GM12878 (cell line): ENCODE measurements at regions not wholly inside any gene's neighbourhood (a gene's known extent, or its start where the extent isn't known, plus 50 kb on each side); places are given as distances from the start of the nearest gene placed in this dataset.
"Not testable (repeated sequence)": the region's sequence is repeated elsewhere in the genome, so short reads cannot be mapped to it uniquely, and the experiment has no call there.

ENCODE experiments used
- ATAC-seq: fragments of 200-7000 bp; cut with Tn5 transposase; 3 replicates; pipeline ENCODE4 v1.9.1; 2020; ENCODE audit warnings: mild to moderate bottlenecking, moderate library complexity
- BruUV-seq: library from RNA; stranded (reverse); fragments of 400-500 nt; replicated peaks from 2 replicates; lab custom pipeline; 2021; lab: Mats Ljungman, UMichigan
- CTCF ChIA-PET: fragments of 300-600 bp; sonication (Branson Sonifier 250); formaldehyde crosslinking; extraction: SDS; loops from one replicate; lab custom pipeline; 2021; ENCODE audit warnings: inconsistent platforms; lab: Yijun Ruan, JAX
- POLR2A ChIA-PET: fragments of 350-600 bp; formaldehyde crosslinking; extraction: SDS; loops from one replicate; lab custom pipeline; 2021; ENCODE audit warnings: inconsistent platforms; lab: Charles Lee
- RAD21 ChIA-PET: fragments of 300-600 bp; sonication (Branson Sonifier 250); formaldehyde crosslinking; loops from one replicate; lab custom pipeline; 2023; ENCODE audit warnings: antibody characterized with exemption; ENCODE audit not compliant: unreplicated experiment; lab: Charles Lee
- SMC1A ChIA-PET: fragments of 300-600 bp; sonication (Branson Sonifier 250); formaldehyde crosslinking; loops from one replicate; lab custom pipeline; 2023; ENCODE audit not compliant: unreplicated experiment, uncharacterized antibody; lab: Charles Lee
- DNase-seq: peaks from one replicate; pipeline ENCODE4 v3.0.0-alpha.2; 2011; ENCODE audit warnings: low read depth, low spot score
- FAIRE-seq: peaks from 3 replicates; lab custom pipeline; 2011; peaks lifted over from hg19 to GRCh38; lab: Jason Lieb, UNC
- H2AFZ ChIP-seq: 2 replicates; pipeline ENCODE4 v1.6.0; 2011; ENCODE audit warnings: low read depth, low read length, control low read depth; ENCODE audit not compliant: control insufficient read depth
- H3K27ac ChIP-seq: 2 replicates; pipeline ENCODE4 v1.5.1; 2011; ENCODE audit warnings: control low read depth; ENCODE audit not compliant: control insufficient read depth, insufficient read depth
- H3K27me3 ChIP-seq, 2 experiments: replicated peaks in 1 of 2; 2 replicates each; pipeline versions ENCODE4 v1.6.0 to v1.6.1; 2011; ENCODE audit warnings: low read length in 1 of 2; ENCODE audit not compliant: control insufficient read depth in 2 of 2, insufficient read depth in 2 of 2
- H3K36me3 ChIP-seq, 2 experiments: 2 replicates each; pipeline ENCODE4 v1.5.1; 2011; ENCODE audit warnings: low read length in 1 of 2; ENCODE audit not compliant: control insufficient read depth in 2 of 2, insufficient read depth in 2 of 2
- H3K4me1 ChIP-seq: 2 replicates; pipeline ENCODE4 v1.6.1; 2011; ENCODE audit warnings: mild to moderate bottlenecking, low read length, moderate library complexity, mixed read lengths; ENCODE audit not compliant: control insufficient read depth, insufficient read depth
- H3K4me2 ChIP-seq: 2 replicates; pipeline ENCODE4 v1.6.0; 2011; ENCODE audit warnings: control low read depth; ENCODE audit not compliant: control insufficient read depth, insufficient read depth
- H3K4me3 ChIP-seq: fragments of 200-600 bp; sonication (generic); 2 replicates; pipeline ENCODE4 v1.5.1; 2016
- H3K79me2 ChIP-seq: 2 replicates; pipeline ENCODE4 v1.6.0; 2011; ENCODE audit warnings: low read length; ENCODE audit not compliant: control insufficient read depth, insufficient read depth
- H3K9ac ChIP-seq: 2 replicates; pipeline ENCODE4 v1.8.0; 2011; ENCODE audit warnings: low read length, control low read depth, mixed read lengths; ENCODE audit not compliant: control insufficient read depth, insufficient read depth
- H3K9me3 ChIP-seq: replicated peaks from 3 replicates; pipeline ENCODE4 v1.5.1; 2011; ENCODE audit warnings: mild to moderate bottlenecking, low read length; ENCODE audit not compliant: control insufficient read depth, insufficient read depth
- H4K20me1 ChIP-seq: 2 replicates; pipeline ENCODE4 v1.6.0; 2011; ENCODE audit not compliant: control insufficient read depth, insufficient read depth
- WGBS: methylation state at CpG from one replicate; pipeline ENCODE4 v1.1.6; 2016; ENCODE audit warnings: low lambda C conversion rate; ENCODE audit not compliant: insufficient replicate concordance, insufficient coverage; ENCODE audit errors: missing lambda C conversion rate; 5-methylcytosine and 5-hydroxymethylcytosine counted together
- in situ Hi-C: fragments of 300-500 bp; cut with MboI; formaldehyde crosslinking; loops from 9 replicates; pipeline ENCODE4 v1.14.3; 2018; ENCODE audit warnings: mixed read lengths
- intact Hi-C: fragments of 100-400 bp; cut with micrococcal nuclease; formaldehyde crosslinking; loops from one replicate; pipeline ENCODE4 v1.14.2; 2022; ENCODE audit not compliant: unreplicated experiment

- H3K9ac ChIP-seq, BruUV-seq, H4K20me1 ChIP-seq, SMC1A ChIA-PET, intact Hi-C loops, CTCF ChIA-PET, in situ Hi-C loops, H2AFZ ChIP-seq, H3K27ac ChIP-seq, RAD21 ChIA-PET, H3K36me3 ChIP-seq, H3K9me3 ChIP-seq, H3K79me2 ChIP-seq, DNase-seq, POLR2A ChIA-PET, H3K27me3 ChIP-seq, FAIRE-seq, ATAC-seq, H3K4me2 ChIP-seq, H3K4me1 ChIP-seq, H3K4me3 ChIP-seq: not testable (repeated sequence)
- 50% methylated on average over 6 of the region's 43 CpGs for WGBS
These were observed 703.4 kb upstream of the TPTE start for GRCh38 chr21:9817841-9818441.

- intact Hi-C loops: not testable (repeated sequence)
These were observed 701.7 kb upstream of the TPTE start for GRCh38 chr21:9819549-9820192.

DNA sequence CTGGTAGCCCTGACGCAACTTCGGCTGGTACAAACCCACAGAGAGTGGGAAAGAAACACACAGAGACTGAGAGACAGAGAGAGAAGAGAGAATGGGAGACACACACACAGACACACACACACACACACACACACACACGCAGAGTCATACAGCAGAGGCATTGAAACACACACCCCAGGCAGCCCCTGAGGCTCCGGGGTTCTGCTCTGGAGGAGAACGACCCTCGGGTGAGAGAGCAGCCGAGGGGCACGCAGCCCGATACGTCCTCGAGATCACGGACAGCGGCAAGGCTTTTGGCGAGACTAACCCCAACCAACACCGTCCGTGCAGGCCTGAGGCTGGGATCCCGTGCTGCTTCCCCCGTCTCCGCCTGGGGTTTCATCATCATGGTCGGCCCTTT, 700.8 kb upstream of the TPTE start:
- DNase-seq, H3K27me3 ChIP-seq, H4K20me1 ChIP-seq, FAIRE-seq, H3K9ac ChIP-seq, POLR2A ChIA-PET, H2AFZ ChIP-seq, H3K9me3 ChIP-seq, H3K4me3 ChIP-seq, intact Hi-C loops, RAD21 ChIA-PET, in situ Hi-C loops, SMC1A ChIA-PET, H3K36me3 ChIP-seq, BruUV-seq, H3K4me1 ChIP-seq, CTCF ChIA-PET, H3K79me2 ChIP-seq, H3K27ac ChIP-seq, ATAC-seq, H3K4me2 ChIP-seq: not testable (repeated sequence)
- 57% methylated on average over 15 of the region's 20 CpGs for WGBS

More at GRCh38 chr21:9819549-9820192, 701.7 kb upstream of the TPTE start:
- H2AFZ ChIP-seq, H3K4me1 ChIP-seq, FAIRE-seq, H3K36me3 ChIP-seq, H3K27me3 ChIP-seq, H3K4me3 ChIP-seq, in situ Hi-C loops, DNase-seq, BruUV-seq, H3K9ac ChIP-seq, H3K4me2 ChIP-seq, POLR2A ChIA-PET, H3K79me2 ChIP-seq, SMC1A ChIA-PET, CTCF ChIA-PET, H3K9me3 ChIP-seq, ATAC-seq, H3K27ac ChIP-seq, H4K20me1 ChIP-seq, RAD21 ChIA-PET: not testable (repeated sequence)
- WGBS: 82% methylated on average over 12 of the region's 37 CpGs

DNA sequence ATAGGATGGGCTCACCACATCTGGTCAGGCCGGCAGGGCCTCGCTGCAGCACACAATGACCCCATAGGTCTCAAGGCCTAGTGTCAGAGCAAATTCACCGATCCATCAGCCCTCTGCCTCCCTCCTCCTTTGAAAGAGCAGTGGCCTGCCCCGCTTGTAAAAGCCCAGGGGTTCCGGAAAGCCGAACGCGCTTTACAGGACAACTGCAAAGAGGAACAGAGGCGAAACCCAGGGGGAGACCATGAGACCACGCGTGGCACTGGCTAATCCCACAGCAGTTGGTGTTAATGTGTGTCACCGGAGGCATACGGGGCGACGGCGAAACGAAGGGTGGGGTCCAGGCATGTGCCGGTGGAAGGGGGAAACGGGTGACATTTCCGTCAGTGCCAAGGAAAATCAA, 699.9 kb upstream of the TPTE start:
- ATAC-seq, H3K9ac ChIP-seq, intact Hi-C loops, H3K4me3 ChIP-seq, in situ Hi-C loops, H3K27me3 ChIP-seq, POLR2A ChIA-PET, H3K36me3 ChIP-seq, DNase-seq, H3K4me2 ChIP-seq, H3K4me1 ChIP-seq, CTCF ChIA-PET, SMC1A ChIA-PET, H3K27ac ChIP-seq, RAD21 ChIA-PET, FAIRE-seq, H4K20me1 ChIP-seq, H3K9me3 ChIP-seq, H3K79me2 ChIP-seq, H2AFZ ChIP-seq, BruUV-seq: not testable (repeated sequence)
- WGBS: 59% methylated on average over 18 of the region's 20 CpGs
